ENCODE measurements at regions not wholly inside any gene's neighbourhood (a gene's known extent, or its start where the extent isn't known, plus 50 kb on each side); places are given as distances from the start of the nearest gene placed in this dataset.

DNA sequence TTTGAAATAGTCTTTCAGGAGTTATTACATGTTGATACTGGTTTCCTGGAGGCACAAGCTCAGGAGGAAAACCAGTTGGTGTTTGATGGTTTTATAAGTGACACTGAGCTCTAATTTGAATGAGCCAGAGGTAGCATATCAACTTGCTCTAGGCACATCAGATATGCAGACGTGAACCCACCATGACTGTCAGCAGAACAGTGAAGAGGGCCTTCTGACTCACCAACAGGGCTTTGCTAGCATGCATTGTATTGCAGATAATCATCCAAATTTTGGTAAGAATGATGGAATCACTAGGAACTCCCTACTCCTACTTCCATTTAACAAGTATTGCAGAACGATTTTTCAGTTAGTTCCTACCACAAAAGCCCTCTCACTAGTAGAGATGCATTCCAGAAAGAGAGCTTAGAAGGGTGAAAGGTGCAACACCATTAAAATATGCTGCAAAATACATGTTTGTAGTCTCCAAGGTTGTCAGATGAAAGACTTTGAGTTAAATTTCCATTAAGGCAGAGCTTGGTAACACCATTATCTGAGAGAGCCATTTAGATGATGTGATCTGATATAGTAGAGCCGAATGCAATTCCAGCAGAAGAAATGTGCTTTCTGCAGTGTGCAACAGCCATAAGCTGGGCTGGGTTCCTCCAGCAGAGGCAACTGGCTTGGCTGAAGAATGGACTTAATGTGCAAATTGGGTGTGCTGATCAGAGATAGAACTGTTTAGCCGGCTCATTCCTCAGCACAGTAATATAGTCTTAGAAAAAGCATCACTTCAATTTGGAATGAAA lies 968.7 kb upstream of the ADGRB3 start:
- TF ChIP-seq, protein P1, sequence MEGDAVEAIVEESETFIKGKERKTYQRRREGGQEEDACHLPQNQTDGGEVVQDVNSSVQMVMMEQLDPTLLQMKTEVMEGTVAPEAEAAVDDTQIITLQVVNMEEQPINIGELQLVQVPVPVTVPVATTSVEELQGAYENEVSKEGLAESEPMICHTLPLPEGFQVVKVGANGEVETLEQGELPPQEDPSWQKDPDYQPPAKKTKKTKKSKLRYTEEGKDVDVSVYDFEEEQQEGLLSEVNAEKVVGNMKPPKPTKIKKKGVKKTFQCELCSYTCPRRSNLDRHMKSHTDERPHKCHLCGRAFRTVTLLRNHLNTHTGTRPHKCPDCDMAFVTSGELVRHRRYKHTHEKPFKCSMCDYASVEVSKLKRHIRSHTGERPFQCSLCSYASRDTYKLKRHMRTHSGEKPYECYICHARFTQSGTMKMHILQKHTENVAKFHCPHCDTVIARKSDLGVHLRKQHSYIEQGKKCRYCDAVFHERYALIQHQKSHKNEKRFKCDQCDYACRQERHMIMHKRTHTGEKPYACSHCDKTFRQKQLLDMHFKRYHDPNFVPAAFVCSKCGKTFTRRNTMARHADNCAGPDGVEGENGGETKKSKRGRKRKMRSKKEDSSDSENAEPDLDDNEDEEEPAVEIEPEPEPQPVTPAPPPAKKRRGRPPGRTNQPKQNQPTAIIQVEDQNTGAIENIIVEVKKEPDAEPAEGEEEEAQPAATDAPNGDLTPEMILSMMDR (IDR thresholded peaks at IDR 0.05; ENCODE audit: borderline replicate concordance, extremely low read depth, low read length, poor library complexity, severe bottlenecking): no peak
- TF ChIP-seq EZH2 (IDR thresholded peaks at IDR 0.05; ENCODE audit: borderline replicate concordance, low read depth, low read length, severe bottlenecking): no peak
- no peaks in the 10 kb centered on the region for H3K36me3 ChIP-seq (ENCODE audit: insufficient read depth, low read length)
- no peak overlapping the region for H3K9ac ChIP-seq (ENCODE audit: low read depth, low read length)
- H3K4me3 ChIP-seq (ENCODE audit: low read depth in 1 of 2, low read length in 2 of 2): no peak overlapping the region
- H2AFZ ChIP-seq (ENCODE audit: low read depth, low read length): no peak overlapping the region
- no peaks in the 10 kb centered on the region for H3K27me3 ChIP-seq (ENCODE audit: insufficient read depth, low read length, poor library complexity)
- no peaks in the 10 kb centered on the region for H3K4me1 ChIP-seq (ENCODE audit: insufficient read depth, low read length)
- H3K27ac ChIP-seq (ENCODE audit: low read length): no peak overlapping the region
- peaks cover 2% of the 10 kb centered on the region for H3K9me3 ChIP-seq (ENCODE audit: insufficient read depth, low read length, severe bottlenecking)
- no peak overlapping the region for H3K4me2 ChIP-seq (ENCODE audit: insufficient read depth, low read length)
- H4K20me1 ChIP-seq (ENCODE audit: insufficient read depth, low read length): no peaks in the 10 kb centered on the region
- DNase-seq (no peak), ATAC-seq (ENCODE audit: insufficient read depth, low read depth) (no peak)
- H3K79me2 ChIP-seq (ENCODE audit: insufficient read depth, low read length): no peaks in the 10 kb centered on the region

DNA sequence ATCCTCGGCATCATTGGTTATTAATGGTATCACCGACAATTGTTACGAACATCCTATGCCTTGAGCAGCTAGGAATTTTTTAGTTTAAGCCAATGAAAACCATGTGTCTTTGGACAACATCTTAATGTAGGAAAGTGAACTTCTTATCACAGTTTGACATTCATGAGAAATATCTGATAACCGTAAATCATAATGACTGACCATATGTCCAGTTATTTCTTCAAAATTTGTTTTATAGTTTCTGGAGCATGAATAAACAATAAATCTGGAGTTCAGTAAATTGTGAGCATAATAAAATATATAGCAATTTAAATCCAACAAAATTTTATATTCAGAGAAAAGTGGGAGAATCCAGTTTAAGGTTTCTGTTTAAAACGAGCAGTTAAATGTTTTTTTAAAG lies 970.1 kb upstream of the ADGRB3 start:
- Histone ChIP-seq H3K9ac (ENCODE audit: low read depth, low read length) (no peak overlapping the region), H3K4me1 (ENCODE audit: insufficient read depth, low read length) (no peaks in the 10 kb centered on the region), H3K4me2 (ENCODE audit: insufficient read depth, low read length) (no peak overlapping the region), H3K27ac (ENCODE audit: low read length) (no peak overlapping the region), H3K27me3 (ENCODE audit: insufficient read depth, low read length, poor library complexity) (no peaks in the 10 kb centered on the region), H3K36me3 (ENCODE audit: insufficient read depth, low read length) (no peaks in the 10 kb centered on the region), H3K9me3 (ENCODE audit: insufficient read depth, low read length, severe bottlenecking) (peaks cover 2% of the 10 kb centered on the region), H4K20me1 (ENCODE audit: insufficient read depth, low read length) (no peaks in the 10 kb centered on the region), H3K4me3 (ENCODE audit: low read depth in 1 of 2, low read length in 2 of 2) (no peak overlapping the region), H2AFZ (ENCODE audit: low read depth, low read length) (no peak overlapping the region), H3K79me2 (ENCODE audit: insufficient read depth, low read length) (no peaks in the 10 kb centered on the region)
- no peak for DNase-seq
- TF ChIP-seq, protein P1 (IDR thresholded peaks at IDR 0.05; ENCODE audit: borderline replicate concordance, extremely low read depth, low read length, poor library complexity, severe bottlenecking): no peak
- TF ChIP-seq EZH2 (IDR thresholded peaks at IDR 0.05; ENCODE audit: borderline replicate concordance, low read depth, low read length, severe bottlenecking): no peak
- no peak for ATAC-seq (ENCODE audit: insufficient read depth, low read depth)

DNA sequence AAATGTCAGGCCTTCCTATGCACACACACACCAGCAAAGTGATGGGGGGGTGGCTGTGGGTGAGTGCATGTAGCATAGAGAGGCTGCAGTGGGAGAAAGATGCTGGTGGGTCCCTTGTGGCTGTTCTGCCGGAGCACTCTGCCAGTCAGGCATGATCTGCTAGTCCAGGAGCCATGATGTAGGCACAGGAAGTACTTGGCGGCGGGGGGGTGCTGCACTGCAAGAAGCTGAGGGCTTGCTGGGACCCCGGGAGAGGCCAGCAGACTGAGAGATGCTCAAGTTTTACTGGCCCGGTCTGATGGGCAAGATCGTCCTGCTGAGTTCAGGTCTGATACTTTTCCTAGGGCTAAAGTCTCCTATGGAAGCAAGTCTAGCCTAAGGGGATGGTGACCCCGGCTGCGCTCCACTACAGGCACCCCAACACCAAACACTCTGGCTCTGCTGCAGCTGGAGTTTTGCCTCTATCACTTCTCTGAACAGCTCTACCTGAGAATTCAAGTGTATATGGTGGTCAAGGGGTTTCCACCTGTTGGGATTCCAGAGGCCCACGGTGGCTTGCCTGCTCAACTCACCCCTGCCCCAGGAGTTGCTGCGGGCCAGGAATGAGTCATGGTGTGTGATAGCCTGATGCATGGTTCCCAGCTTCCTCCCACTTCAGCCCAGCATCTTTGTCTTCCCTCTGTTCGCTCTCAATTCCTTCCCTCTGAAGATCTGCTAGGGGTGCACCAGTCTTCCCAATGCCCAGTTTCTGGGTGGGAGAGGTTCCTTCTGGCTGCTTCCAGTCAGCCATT lies 971.8 kb upstream of the ADGRB3 start:
- no peaks in the 10 kb centered on the region for H3K4me1 ChIP-seq (ENCODE audit: insufficient read depth, low read length)
- H3K4me2 ChIP-seq (ENCODE audit: insufficient read depth, low read length): no peak overlapping the region
- H3K4me3 ChIP-seq (ENCODE audit: low read depth in 1 of 2, low read length in 2 of 2): no peak overlapping the region
- no peaks in the 10 kb centered on the region for H3K27me3 ChIP-seq (ENCODE audit: insufficient read depth, low read length, poor library complexity)
- DNase-seq (no peak), ATAC-seq (ENCODE audit: insufficient read depth, low read depth) (no peak)
- H3K79me2 ChIP-seq (ENCODE audit: insufficient read depth, low read length): no peaks in the 10 kb centered on the region
- no peak overlapping the region for H3K27ac ChIP-seq (ENCODE audit: low read length)
- no peaks in the 10 kb centered on the region for H4K20me1 ChIP-seq (ENCODE audit: insufficient read depth, low read length)
- H2AFZ ChIP-seq (ENCODE audit: low read depth, low read length): no peak overlapping the region
- H3K36me3 ChIP-seq (ENCODE audit: insufficient read depth, low read length): no peaks in the 10 kb centered on the region
- peaks cover 2% of the 10 kb centered on the region for H3K9me3 ChIP-seq (ENCODE audit: insufficient read depth, low read length, severe bottlenecking)
- H3K9ac ChIP-seq (ENCODE audit: low read depth, low read length): no peak overlapping the region
- no peak for TF ChIP-seq EZH2 (IDR thresholded peaks at IDR 0.05; ENCODE audit: borderline replicate concordance, low read depth, low read length, severe bottlenecking)
- TF ChIP-seq, protein P1 (IDR thresholded peaks at IDR 0.05; ENCODE audit: borderline replicate concordance, extremely low read depth, low read length, poor library complexity, severe bottlenecking): no peak
